ENCODE measurements at regions not wholly inside any gene's neighbourhood (a gene's known extent, or its start where the extent isn't known, plus 50 kb on each side); places are given as distances from the start of the nearest gene placed in this dataset.

- CTCF ChIA-PET: no interaction called here
- FAIRE-seq: no peak
- no peak overlapping the region for H3K9ac ChIP-seq (replicated peaks; ENCODE audit: extremely low read depth, insufficient read depth, low read length)
Observed at GRCh38 chr4:117783716-117784115, 250.6 kb upstream of the NDST3 start.

More at GRCh38 chr4:117783716-117784115, 250.6 kb upstream of the NDST3 start:
- BruUV-seq (replicated peaks): no TSS peak
- H3K36me3 ChIP-seq (ENCODE audit: control insufficient read depth in 2 of 2, extremely low read depth in 1 of 2, insufficient read depth in 2 of 2, low read length in 2 of 2): no peaks in the 10 kb centered on the region
- no peaks in the 10 kb centered on the region for H3K27me3 ChIP-seq (ENCODE audit: control insufficient read depth in 2 of 2, insufficient read depth in 2 of 2, low read length in 2 of 2)
- H3K4me3 ChIP-seq (replicated peaks in 1 of 3; ENCODE audit: insufficient read depth in 1 of 3, low read depth in 1 of 3, low read length in 3 of 3): no peak overlapping the region
- dilution Hi-C loops (cut with MboI; ENCODE audit: extremely low pct_ligation_motif_present, low sequenced_read_pairs): no loop called here
- peak; percentile 5 for DNase-seq (ENCODE audit: low read depth, low spot score)
- H3K9me3 ChIP-seq (replicated peaks; ENCODE audit: control insufficient read depth, insufficient read depth, low read length): no peaks in the 10 kb centered on the region
- no peaks in the 10 kb centered on the region for H3K79me2 ChIP-seq (ENCODE audit: control insufficient read depth, insufficient read depth, low read length)
- H3K27ac ChIP-seq (ENCODE audit: insufficient read depth, low read depth, low read length): no peak overlapping the region
- no peak overlapping the region for H3K4me2 ChIP-seq (ENCODE audit: insufficient read depth, low read length)
- intact Hi-C loops (cut with micrococcal nuclease): no loop called here
- H3K9me1 ChIP-seq (replicated peaks; ENCODE audit: control insufficient read depth, extremely low read depth, insufficient read depth, low read length): no peaks in the 10 kb centered on the region
- no peaks in the 10 kb centered on the region for H3K4me1 ChIP-seq (ENCODE audit: control insufficient read depth, extremely low read depth, insufficient read depth, low read length)
- no peaks in the 10 kb centered on the region for H4K20me1 ChIP-seq (replicated peaks; ENCODE audit: control insufficient read depth, extremely low read depth, insufficient read depth, low read length)
- H2AFZ ChIP-seq (ENCODE audit: low read depth, low read length): no peak overlapping the region
- POLR2A ChIA-PET: no interaction called here
- TF ChIP-seq, protein P1, sequence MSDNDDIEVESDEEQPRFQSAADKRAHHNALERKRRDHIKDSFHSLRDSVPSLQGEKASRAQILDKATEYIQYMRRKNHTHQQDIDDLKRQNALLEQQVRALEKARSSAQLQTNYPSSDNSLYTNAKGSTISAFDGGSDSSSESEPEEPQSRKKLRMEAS (IDR thresholded peaks at IDR 0.05; ENCODE audit: insufficient read depth, insufficient read length): no peak
- TF ChIP-seq, protein P2, sequence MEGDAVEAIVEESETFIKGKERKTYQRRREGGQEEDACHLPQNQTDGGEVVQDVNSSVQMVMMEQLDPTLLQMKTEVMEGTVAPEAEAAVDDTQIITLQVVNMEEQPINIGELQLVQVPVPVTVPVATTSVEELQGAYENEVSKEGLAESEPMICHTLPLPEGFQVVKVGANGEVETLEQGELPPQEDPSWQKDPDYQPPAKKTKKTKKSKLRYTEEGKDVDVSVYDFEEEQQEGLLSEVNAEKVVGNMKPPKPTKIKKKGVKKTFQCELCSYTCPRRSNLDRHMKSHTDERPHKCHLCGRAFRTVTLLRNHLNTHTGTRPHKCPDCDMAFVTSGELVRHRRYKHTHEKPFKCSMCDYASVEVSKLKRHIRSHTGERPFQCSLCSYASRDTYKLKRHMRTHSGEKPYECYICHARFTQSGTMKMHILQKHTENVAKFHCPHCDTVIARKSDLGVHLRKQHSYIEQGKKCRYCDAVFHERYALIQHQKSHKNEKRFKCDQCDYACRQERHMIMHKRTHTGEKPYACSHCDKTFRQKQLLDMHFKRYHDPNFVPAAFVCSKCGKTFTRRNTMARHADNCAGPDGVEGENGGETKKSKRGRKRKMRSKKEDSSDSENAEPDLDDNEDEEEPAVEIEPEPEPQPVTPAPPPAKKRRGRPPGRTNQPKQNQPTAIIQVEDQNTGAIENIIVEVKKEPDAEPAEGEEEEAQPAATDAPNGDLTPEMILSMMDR (IDR thresholded peaks at IDR 0.05; ENCODE audit: extremely low read depth in 1 of 2, insufficient read depth in 1 of 2, low read depth in 1 of 2, low read length in 2 of 2): no peak
- TF ChIP-seq MYC (IDR thresholded peaks at IDR 0.05; ENCODE audit: low read depth, low read length) (no peak), GATA2 (IDR thresholded peaks at IDR 0.05; ENCODE audit: insufficient read depth, insufficient read length, low read depth, low read length) (no peak), POLR2A (IDR thresholded peaks at IDR 0.05; ENCODE audit: low read depth, low read length) (no peak), JUN (IDR thresholded peaks at IDR 0.05; ENCODE audit: borderline replicate concordance, insufficient read depth, insufficient read length, low read depth) (no peak), POLR2AphosphoS5 (IDR thresholded peaks at IDR 0.05; ENCODE audit: insufficient read depth, low read depth, low read length) (no peak), EZH2 (IDR thresholded peaks at IDR 0.05; ENCODE audit: borderline replicate concordance, low read depth, low read length, severe bottlenecking) (no peak), FOS (IDR thresholded peaks at IDR 0.05; ENCODE audit: borderline replicate concordance, insufficient read depth, low read length) (no peak)
